OCI-LY3 (cell line): ENCODE measurements at regions not wholly inside any gene's neighbourhood (a gene's known extent, or its start where the extent isn't known, plus 50 kb on each side); places are given as distances from the start of the nearest gene placed in this dataset.

Source experiments
- H2AFZ ChIP-seq: fragments of 200-600, 300-600 bp; shearing (Covaris generic); 2 replicates; pipeline ENCODE4 v1.6.0; 2014; ENCODE audit warnings: antibody characterized with exemption, low read depth, low read length
- H3K27ac ChIP-seq: fragments of 200-600, 300-600 bp; sonication (generic); 2 replicates; pipeline ENCODE4 v1.5.1; 2014; ENCODE audit warnings: mild to moderate bottlenecking, low read length, moderate library complexity, mixed read lengths
- H3K27me3 ChIP-seq: fragments of 200-600, 300-600 bp; sonication (generic); 2 replicates; pipeline ENCODE4 v1.6.1; 2014; ENCODE audit warnings: low read depth, low read length, mixed read lengths
- H3K36me3 ChIP-seq: fragments of 200-600, 300-600 bp; sonication (generic); replicated peaks from 2 replicates; pipeline ENCODE3; 2014; ENCODE audit warnings: low read depth, low read length, mixed read lengths
- H3K4me1 ChIP-seq: fragments of 300-600, 200-600 bp; sonication (generic); 2 replicates; pipeline ENCODE4 v1.6.1; 2014; ENCODE audit warnings: low read length, mixed read lengths
- H3K4me2 ChIP-seq: fragments of 200-600, 300-600 bp; sonication (generic); 2 replicates; pipeline ENCODE4 v1.6.1; 2014; ENCODE audit warnings: low read length, mixed read lengths
- H3K4me3 ChIP-seq: fragments of 300-600, 200-600 bp; sonication (generic); 2 replicates; pipeline ENCODE4 v1.5.1; 2014; ENCODE audit warnings: antibody characterized with exemption, mild to moderate bottlenecking, low read length, moderate library complexity
- H3K79me2 ChIP-seq: fragments of 300-600, 200-600 bp; shearing (Covaris generic); 2 replicates; pipeline ENCODE4 v1.6.1; 2014; ENCODE audit warnings: mild to moderate bottlenecking, low read length, mixed read lengths
- H3K9ac ChIP-seq: fragments of 300-600, 200-600 bp; shearing (Covaris generic); 2 replicates; pipeline ENCODE4 v1.6.0; 2014; ENCODE audit warnings: mild to moderate bottlenecking, low read length, moderate library complexity
- H3K9me3 ChIP-seq: fragments of 200-600, 300-600 bp; shearing (Covaris generic); 2 replicates; pipeline ENCODE4 v1.6.1; 2014; ENCODE audit warnings: low read length, mixed read lengths; ENCODE audit not compliant: insufficient read depth
- H4K20me1 ChIP-seq: fragments of 200-600, 300-600 bp; sonication (generic); 2 replicates; pipeline ENCODE4 v1.6.1; 2016; ENCODE audit warnings: low read length, mixed read lengths; ENCODE audit not compliant: insufficient read depth
- CTCF ChIP-seq: fragments of 200-600, 300-600 bp; sonication (generic); IDR thresholded peaks from 2 replicates; pipeline ENCODE4 v1.5.1; 2014; ENCODE audit warnings: antibody characterized with exemption, low read length, low read depth
- EZH2phosphoT487 ChIP-seq: fragments of 200-600 bp; shearing (Covaris generic); IDR thresholded peaks from 2 replicates; pipeline ENCODE4 v1.6.1; 2018; ENCODE audit warnings: antibody characterized with exemption, mixed run types, low read depth

DNA sequence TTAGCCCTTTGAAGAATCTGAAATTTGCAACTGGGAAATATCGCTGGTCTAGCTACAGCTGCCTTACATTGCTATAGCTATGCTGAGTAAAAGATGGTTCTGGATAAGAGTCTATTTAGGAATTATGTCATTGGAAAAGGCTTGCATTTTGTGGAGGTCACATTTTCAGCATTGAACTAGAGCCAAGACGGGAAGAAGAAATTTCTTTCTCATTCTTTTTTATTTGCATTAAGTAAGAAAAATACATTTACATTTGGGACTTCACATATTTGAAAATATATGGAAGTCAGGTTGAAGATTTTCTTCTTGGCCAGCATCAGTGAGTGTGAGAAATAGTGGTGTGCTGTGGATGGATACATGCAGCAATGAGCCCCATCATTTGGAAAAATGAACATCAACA lies 291.6 kb downstream of the PTBP2 start:
- H3K27ac ChIP-seq, result no peak overlapping the region
- no peaks in the 10 kb centered on the region for H3K79me2 ChIP-seq
- H3K4me1 ChIP-seq, result no peaks in the 10 kb centered on the region
- H3K9me3 ChIP-seq, result no peaks in the 10 kb centered on the region
- H3K36me3 ChIP-seq, result no peaks in the 10 kb centered on the region
- no peaks in the 10 kb centered on the region for H3K27me3 ChIP-seq
- TF ChIP-seq CTCF (no peak), EZH2phosphoT487 (no peak)
- H4K20me1 ChIP-seq, result no peaks in the 10 kb centered on the region
- H3K4me2 ChIP-seq, result no peak overlapping the region
- no peak overlapping the region for H3K9ac ChIP-seq
- no peak overlapping the region for H2AFZ ChIP-seq
- H3K4me3 ChIP-seq, result no peak overlapping the region

DNA sequence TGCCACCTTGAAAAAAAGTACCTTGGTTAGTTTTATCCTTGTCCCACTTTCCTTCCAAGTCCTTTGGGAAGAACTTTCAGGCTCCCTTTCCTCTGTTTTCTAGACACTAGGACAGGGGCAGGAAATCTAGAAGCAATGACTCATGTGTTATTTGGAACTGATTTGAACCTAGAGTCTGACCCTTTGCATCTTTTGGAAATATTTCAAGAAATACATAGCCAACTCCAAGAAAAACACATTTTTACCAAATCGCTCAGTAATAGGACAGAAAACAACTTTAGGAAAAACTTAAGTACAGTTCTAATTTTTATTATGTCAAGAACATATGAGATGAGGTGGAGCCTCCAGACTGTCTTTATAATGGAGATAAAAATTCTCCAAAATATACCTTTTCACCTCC lies 292.4 kb downstream of the PTBP2 start:
- H3K4me2 ChIP-seq, result no peak overlapping the region
- no peak overlapping the region for H3K4me3 ChIP-seq
- H3K36me3 ChIP-seq, result no peaks in the 10 kb centered on the region
- no peak overlapping the region for H3K9ac ChIP-seq
- H3K79me2 ChIP-seq, result no peaks in the 10 kb centered on the region
- H3K9me3 ChIP-seq, result no peaks in the 10 kb centered on the region
- H2AFZ ChIP-seq, result no peak overlapping the region
- no peak for TF ChIP-seq EZH2phosphoT487
- no peak for TF ChIP-seq CTCF
- no peaks in the 10 kb centered on the region for H3K4me1 ChIP-seq
- no peak overlapping the region for H3K27ac ChIP-seq
- no peaks in the 10 kb centered on the region for H3K27me3 ChIP-seq
- H4K20me1 ChIP-seq, result no peaks in the 10 kb centered on the region

DNA sequence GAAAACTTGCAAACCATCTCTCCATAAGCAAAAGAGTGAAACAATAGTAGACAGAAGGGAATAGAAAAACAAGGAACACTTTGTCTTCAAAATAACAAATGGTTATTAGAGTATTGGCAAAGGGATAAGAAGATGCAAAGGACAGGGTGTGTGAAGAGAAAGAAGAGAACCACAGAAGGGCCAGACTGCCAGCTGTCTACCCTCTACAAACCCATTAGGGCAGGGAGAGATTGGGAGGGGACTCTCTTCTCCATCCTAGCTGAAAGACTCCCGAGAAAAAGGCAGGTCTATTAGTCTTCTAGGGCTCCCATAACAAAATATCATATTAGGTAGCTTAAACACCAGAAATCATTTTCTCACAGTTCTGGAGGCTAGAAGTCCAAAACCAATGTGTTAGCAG lies 292.8 kb downstream of the PTBP2 start:
- H3K27ac ChIP-seq, result no peak overlapping the region
- H3K36me3 ChIP-seq, result no peaks in the 10 kb centered on the region
- TF ChIP-seq EZH2phosphoT487, result no peak
- TF ChIP-seq CTCF, result no peak
- no peaks in the 10 kb centered on the region for H4K20me1 ChIP-seq
- no peak overlapping the region for H3K4me3 ChIP-seq
- no peak overlapping the region for H3K9ac ChIP-seq
- H3K4me1 ChIP-seq, result no peaks in the 10 kb centered on the region
- no peaks in the 10 kb centered on the region for H3K9me3 ChIP-seq
- no peaks in the 10 kb centered on the region for H3K27me3 ChIP-seq
- no peak overlapping the region for H3K4me2 ChIP-seq
- H2AFZ ChIP-seq, result no peak overlapping the region
- H3K79me2 ChIP-seq, result no peaks in the 10 kb centered on the region

DNA sequence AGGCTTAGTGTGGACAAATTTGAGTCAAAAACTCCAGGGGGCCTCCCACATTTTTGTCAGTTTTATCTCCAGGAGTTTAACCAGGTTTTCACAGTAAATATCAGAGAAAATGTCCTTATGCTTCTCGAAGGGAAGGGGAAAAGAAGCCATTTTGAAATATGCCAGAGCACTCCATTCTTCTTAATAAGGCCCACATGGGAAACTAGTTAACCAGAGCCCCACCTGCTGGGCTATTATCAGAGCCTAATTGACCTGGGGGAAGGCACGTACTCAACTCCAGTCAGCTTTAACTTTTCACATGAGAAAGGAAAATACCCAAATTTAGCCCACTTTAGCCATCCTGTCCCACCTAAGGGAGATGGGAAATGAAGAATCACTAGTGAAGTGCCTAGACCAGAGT lies 296.3 kb downstream of the PTBP2 start:
- Histone ChIP-seq H3K36me3 (no peaks in the 10 kb centered on the region), H3K27me3 (no peaks in the 10 kb centered on the region), H3K9me3 (no peaks in the 10 kb centered on the region), H4K20me1 (no peaks in the 10 kb centered on the region), H3K4me1 (no peaks in the 10 kb centered on the region), H3K79me2 (no peaks in the 10 kb centered on the region), H3K9ac (no peak overlapping the region), H3K27ac (no peak overlapping the region), H2AFZ (peak overlapping the region; percentile 60; the same call in 1 of the 2 replicates), H3K4me2 (no peak overlapping the region), H3K4me3 (no peak overlapping the region)
- TF ChIP-seq CTCF, result no peak
- TF ChIP-seq EZH2phosphoT487, result no peak
